A673 (cell line): ENCODE measurements at regions not wholly inside any gene's neighbourhood (a gene's known extent, or its start where the extent isn't known, plus 50 kb on each side); places are given as distances from the start of the nearest gene placed in this dataset.
A peak's percentile ranks its signal among the peaks of the same experiment; 100 is the strongest.
"Not testable (repeated sequence)": the region's sequence is repeated elsewhere in the genome, so short reads cannot be mapped to it uniquely, and the experiment has no call there.

ENCODE experiments used
- BruUV-seq: library from RNA; stranded (reverse); fragments of 400-500 nt; replicated peaks from 2 replicates; lab custom pipeline; 2021; lab: Mats Ljungman, UMichigan
- CTCF ChIA-PET: fragments of 300-600 bp; sonication (Branson Sonifier 250); formaldehyde crosslinking; loops from one replicate; lab custom pipeline; 2022; ENCODE audit warnings: antibody characterized with exemption; lab: Charles Lee
- POLR2A ChIA-PET: fragments of 300-600 bp; sonication (Branson Sonifier 250); formaldehyde crosslinking; loops from one replicate; lab custom pipeline; 2022; ENCODE audit warnings: antibody characterized with exemption; ENCODE audit not compliant: low non-redundant PET; lab: Charles Lee
- DNase-seq: peaks from one replicate; pipeline ENCODE4 v3.0.0-alpha.2; 2015; ENCODE audit warnings: low spot score
- H3K27ac ChIP-seq: fragments of 200-600 bp; sonication (generic); 2 replicates; pipeline ENCODE4 v1.5.1; 2016; ENCODE audit warnings: mixed run types, low read depth, mild to moderate bottlenecking, mixed read lengths, antibody characterized with exemption, low read length; ENCODE audit not compliant: poor library complexity, severe bottlenecking
- H3K27me3 ChIP-seq: fragments of 200-600 bp; sonication (generic); replicated peaks from 2 replicates; pipeline ENCODE4 v1.6.1; 2017; ENCODE audit warnings: mixed run types, low read depth, mild to moderate bottlenecking, mixed read lengths, antibody characterized with exemption, low read length; ENCODE audit not compliant: insufficient read depth, poor library complexity
- H3K36me3 ChIP-seq: fragments of 200-600 bp; sonication (generic); 2 replicates; pipeline ENCODE4 v1.6.1; 2016; ENCODE audit warnings: mixed run types, mild to moderate bottlenecking, mixed read lengths, antibody characterized with exemption, low read length; ENCODE audit not compliant: insufficient read depth, poor library complexity, severe bottlenecking
- H3K4me1 ChIP-seq: fragments of 200-600 bp; sonication (generic); 2 replicates; pipeline ENCODE4 v1.6.1; 2017; ENCODE audit warnings: mixed run types, mild to moderate bottlenecking, mixed read lengths, antibody characterized with exemption, low read length; ENCODE audit not compliant: insufficient read depth, poor library complexity, severe bottlenecking
- H3K4me3 ChIP-seq: fragments of 200-600 bp; sonication (generic); 2 replicates; pipeline ENCODE4 v1.5.1; 2016; ENCODE audit warnings: low read depth, mixed run types, mild to moderate bottlenecking, mixed read lengths, low read length; ENCODE audit not compliant: poor library complexity, severe bottlenecking
- H3K9me3 ChIP-seq: fragments of 200-600 bp; sonication (generic); 2 replicates; pipeline ENCODE4 v1.6.1; 2016; ENCODE audit warnings: mixed run types, low read depth, mild to moderate bottlenecking, mixed read lengths, antibody characterized with exemption, low read length; ENCODE audit not compliant: poor library complexity, severe bottlenecking
- CTCF ChIP-seq: fragments of 300-800, 200-600 bp; sonication (generic); conservative IDR thresholded peaks from 2 replicates; pipeline ENCODE4 v1.5.1; 2017; ENCODE audit warnings: low read depth, mild to moderate bottlenecking, antibody characterized with exemption, low read length, moderate library complexity, mixed read lengths
- EZH2 ChIP-seq: fragments of 200-600 bp; sonication (generic); IDR thresholded peaks from 2 replicates; pipeline ENCODE4 v1.6.1; 2017; ENCODE audit warnings: borderline replicate concordance, low read depth, mild to moderate bottlenecking, mixed read lengths, antibody characterized with exemption, low read length; ENCODE audit not compliant: poor library complexity, severe bottlenecking
- intact Hi-C: fragments of 100-400 bp; cut with micrococcal nuclease; formaldehyde crosslinking; loops from one replicate; pipeline ENCODE4 v1.10.0; 2022; ENCODE audit not compliant: unreplicated experiment

GRCh38 chr13:46495066-46495465 is 57.9 kb upstream of the LRCH1 start:
- no peak for TF ChIP-seq CTCF
- TF ChIP-seq EZH2 = no peak
- intact Hi-C loops = no loop called here
- ChIA-PET CTCF (no interaction called here), POLR2A (interaction anchor here (0.7 kb wide), 1 partner anchor 226 kb away, joined by 3 read pairs; no protein-coding TSS in a partner anchor)
- DNase-seq = no peak
- no TSS peak for BruUV-seq
- H3K4me1 ChIP-seq = peaks cover 6% of the 10 kb centered on the region
- no peaks in the 10 kb centered on the region for H3K9me3 ChIP-seq
- H3K36me3 ChIP-seq = no peaks in the 10 kb centered on the region
- H3K4me3 ChIP-seq = no peak overlapping the region
- no peaks in the 10 kb centered on the region for H3K27me3 ChIP-seq
- H3K27ac ChIP-seq = no peak overlapping the region

GRCh38 chr13:46492946-46493345 is 60.0 kb upstream of the LRCH1 start:
- Histone ChIP-seq H3K4me3 (no peak overlapping the region), H3K27me3 (no peaks in the 10 kb centered on the region), H3K9me3 (no peaks in the 10 kb centered on the region), H3K27ac (no peak overlapping the region), H3K36me3 (no peaks in the 10 kb centered on the region), H3K4me1 (peaks cover 17% of the 10 kb centered on the region)
- no TSS peak for BruUV-seq
- TF ChIP-seq CTCF = peak; percentile 76
- no peak for TF ChIP-seq EZH2
- ChIA-PET POLR2A (no interaction called here), CTCF (no interaction called here)
- peak; percentile 74 for DNase-seq
- intact Hi-C loops = loop anchor here (1.0 kb wide), 2 partner anchors 58 to 228 kb away; no protein-coding TSS in a partner anchor

- intact Hi-C loops = no loop called here
- CTCF ChIA-PET = no interaction called here
- H3K9me3 ChIP-seq = peaks cover 1% of the 10 kb centered on the region
- POLR2A ChIA-PET = no interaction called here
- no peak overlapping the region for H3K4me3 ChIP-seq
- H3K36me3 ChIP-seq = no peaks in the 10 kb centered on the region
- H3K4me1 ChIP-seq = peaks cover 17% of the 10 kb centered on the region
- no peak overlapping the region for H3K27ac ChIP-seq
- TF ChIP-seq EZH2 (no peak), CTCF (no peak)
- BruUV-seq = no TSS peak
- no peak for DNase-seq
- no peaks in the 10 kb centered on the region for H3K27me3 ChIP-seq
Observed at GRCh38 chr13:46491641-46492040, 61.3 kb upstream of the LRCH1 start.

GRCh38 chr13:46490713-46491112 is 62.3 kb upstream of the LRCH1 start:
- DNase-seq, CTCF ChIA-PET, H3K4me3 ChIP-seq, H3K9me3 ChIP-seq, intact Hi-C loops, H3K36me3 ChIP-seq, H3K27me3 ChIP-seq, BruUV-seq, POLR2A ChIA-PET, H3K27ac ChIP-seq: not testable (repeated sequence)
- peaks cover 17% of the 10 kb centered on the region for H3K4me1 ChIP-seq
